WTC11 (cell line): ENCODE measurements at regions not wholly inside any gene's neighbourhood (a gene's known extent, or its start where the extent isn't known, plus 50 kb on each side); places are given as distances from the start of the nearest gene placed in this dataset.
"Not testable (repeated sequence)": the region's sequence is repeated elsewhere in the genome, so short reads cannot be mapped to it uniquely, and the experiment has no call there.

Experiments
- ATAC-seq: fragments of 200-7000 bp; cut with Tn5 transposase; 2 replicates; pipeline ENCODE4 v1.10.0; 2021; ENCODE audit warnings: mild to moderate bottlenecking, moderate library complexity
- CTCF ChIA-PET: fragments of 300-600 bp; sonication (Branson Sonifier 250); formaldehyde crosslinking; loops from one replicate; lab custom pipeline; 2021; ENCODE audit warnings: antibody characterized with exemption; lab: Charles Lee
- POLR2A ChIA-PET: fragments of 350-600 bp; sonication (Branson Sonifier 250); formaldehyde crosslinking; loops from one replicate; lab custom pipeline; 2021; ENCODE audit warnings: antibody characterized with exemption; lab: Charles Lee
- DNase-seq: peaks from one replicate; pipeline ENCODE4 v3.0.0; 2021; ENCODE audit warnings: low spot score
- H3K27ac Mint-ChIP-seq: 2 replicates; pipeline ENCODE4 v1.8.0; 2021; ENCODE audit warnings: mixed read lengths
- H3K27me3 Mint-ChIP-seq: 2 replicates; pipeline ENCODE4 v1.8.0; 2021; ENCODE audit warnings: low read depth, mild to moderate bottlenecking, moderate library complexity, mixed read lengths
- H3K36me3 Mint-ChIP-seq: 2 replicates; pipeline ENCODE4 v1.8.0; 2021; ENCODE audit warnings: mixed read lengths
- H3K4me1 Mint-ChIP-seq: 2 replicates; pipeline ENCODE4 v1.8.0; 2022; ENCODE audit warnings: mixed read lengths
- H3K4me3 Mint-ChIP-seq: 2 replicates; pipeline ENCODE4 v1.8.0; 2021; ENCODE audit warnings: mild to moderate bottlenecking, moderate library complexity, mixed read lengths
- H3K9me3 Mint-ChIP-seq: 2 replicates; pipeline ENCODE4 v1.8.0; 2021; ENCODE audit warnings: mixed read lengths
- CREB1 ChIP-seq: sonication (generic); formaldehyde crosslinking; IDR thresholded peaks from 2 replicates; pipeline ENCODE4 v1.8.0; 2023; ENCODE audit warnings: mild to moderate bottlenecking, missing genetic modification reagents
- ELF4 ChIP-seq: sonication (generic); formaldehyde crosslinking; IDR thresholded peaks from 2 replicates; pipeline ENCODE4 v1.8.1; 2022; ENCODE audit warnings: low read depth, mild to moderate bottlenecking, moderate library complexity, missing genetic modification reagents
- ESRRA ChIP-seq: sonication (generic); formaldehyde crosslinking; IDR thresholded peaks from 2 replicates; pipeline ENCODE4 v1.8.1; 2022; ENCODE audit warnings: mild to moderate bottlenecking, missing genetic modification reagents, borderline replicate concordance
- FOXJ3 ChIP-seq: sonication (generic); formaldehyde crosslinking; IDR thresholded peaks from 2 replicates; pipeline ENCODE4 v1.9.0; 2021; ENCODE audit warnings: missing genetic modification reagents, mild to moderate bottlenecking, borderline replicate concordance
- GTF2I ChIP-seq: fragments of 250-450 bp; sonication (Bioruptor Pico); conservative IDR thresholded peaks from 2 replicates; pipeline ENCODE4 v1.4.0; 2021; ENCODE audit warnings: mild to moderate bottlenecking
- HMGA2 ChIP-seq: fragments of 250-450 bp; sonication (Bioruptor Pico); IDR thresholded peaks from 2 replicates; pipeline ENCODE4 v1.4.0; 2021; ENCODE audit warnings: mild to moderate bottlenecking, moderate library complexity
- IRF2 ChIP-seq: sonication (generic); formaldehyde crosslinking; IDR thresholded peaks from 2 replicates; pipeline ENCODE4 v1.8.0; 2022; ENCODE audit warnings: low read depth, missing genetic modification reagents, borderline replicate concordance
- JAZF1 ChIP-seq: fragments of 250-450 bp; sonication (Bioruptor Pico); IDR thresholded peaks from 2 replicates; pipeline ENCODE4 v1.9.0; 2021; ENCODE audit warnings: moderate library complexity, mild to moderate bottlenecking, inconsistent platforms
- MXD4 ChIP-seq: fragments of 250-450 bp; sonication (Bioruptor Pico); IDR thresholded peaks from 2 replicates; pipeline ENCODE4 v1.8.0; 2021; ENCODE audit warnings: mild to moderate bottlenecking, moderate library complexity, borderline replicate concordance
- NFYB ChIP-seq: sonication (generic); formaldehyde crosslinking; conservative IDR thresholded peaks from 2 replicates; pipeline ENCODE4 v1.8.0; 2022; ENCODE audit warnings: low read depth, missing genetic modification reagents
- OVOL2 ChIP-seq: fragments of 250-450 bp; sonication (Bioruptor Pico); IDR thresholded peaks from 2 replicates; pipeline ENCODE4 v1.9.0; 2021; ENCODE audit warnings: mild to moderate bottlenecking, borderline replicate concordance
- PRRX2 ChIP-seq: fragments of 250-450 bp; sonication (Bioruptor Pico); IDR thresholded peaks from 2 replicates; pipeline ENCODE4 v1.8.0; 2021; ENCODE audit warnings: mild to moderate bottlenecking
- RORB ChIP-seq: fragments of 250-450 bp; sonication (Bioruptor Pico); IDR thresholded peaks from 2 replicates; pipeline ENCODE4 v1.9.0; 2021; ENCODE audit warnings: mild to moderate bottlenecking
- TEAD1 ChIP-seq: sonication (generic); formaldehyde crosslinking; IDR thresholded peaks from 2 replicates; pipeline ENCODE4 v1.8.0; 2022; ENCODE audit warnings: mild to moderate bottlenecking, missing genetic modification reagents
- TEAD4 ChIP-seq: sonication (generic); formaldehyde crosslinking; IDR thresholded peaks from 2 replicates; pipeline ENCODE4 v1.8.0; 2022; ENCODE audit warnings: mild to moderate bottlenecking, missing genetic modification reagents
- ZNF138 ChIP-seq: sonication (generic); formaldehyde crosslinking; conservative IDR thresholded peaks from 2 replicates; pipeline ENCODE4 v1.8.1; 2022; ENCODE audit warnings: mild to moderate bottlenecking, moderate library complexity, missing genetic modification reagents
- TF ChIP-seq, protein P1 (sequence below): sonication (generic); formaldehyde crosslinking; IDR thresholded peaks from 2 replicates; pipeline ENCODE4 v1.8.1; 2022; ENCODE audit warnings: mild to moderate bottlenecking, missing genetic modification reagents, moderate library complexity, borderline replicate concordance
- TF ChIP-seq, protein P2 (sequence below): fragments of 250-450 bp; sonication (Bioruptor Pico); IDR thresholded peaks from 2 replicates; pipeline ENCODE4 v1.8.0; 2021; ENCODE audit warnings: mild to moderate bottlenecking
- TF ChIP-seq, protein P3 (sequence below): sonication (generic); formaldehyde crosslinking; IDR thresholded peaks from 2 replicates; pipeline ENCODE4 v1.8.1; 2022; ENCODE audit warnings: mild to moderate bottlenecking, moderate library complexity, missing genetic modification reagents

DNA sequence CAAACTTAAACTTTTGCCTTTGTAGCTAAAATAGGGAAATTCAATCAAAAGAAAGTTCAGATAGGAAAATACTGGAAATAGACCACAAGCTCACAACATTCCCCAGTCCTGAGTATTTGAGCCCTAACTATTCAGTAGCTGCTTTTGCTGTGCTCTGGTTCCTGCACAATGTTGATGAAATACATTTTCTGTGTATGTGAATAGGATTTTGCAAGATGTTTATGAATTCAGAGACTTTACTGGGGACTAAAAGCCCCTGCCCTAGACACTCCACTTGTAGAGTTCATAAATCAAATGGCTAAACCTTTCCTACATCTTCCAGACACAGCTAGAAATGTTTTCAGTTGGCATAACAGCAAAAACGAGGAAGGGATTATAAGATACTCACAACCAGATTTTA is 105.9 kb downstream of the FBXO8 start:
- CTCF ChIA-PET: interaction anchor here (0.6 kb wide), 1 partner anchor 69 kb away, joined by 3 read pairs; no protein-coding TSS in a partner anchor
- ATAC-seq (no peak), DNase-seq (no peak)
- Mint-ChIP-seq H3K4me3 (no peak overlapping the region), H3K9me3 (peaks cover 4% of the 10 kb centered on the region; the same call in 1 of the 2 replicates), H3K27me3 (no peaks in the 10 kb centered on the region; the same call in 1 of the 2 replicates), H3K36me3 (no peaks in the 10 kb centered on the region), H3K27ac (no peak overlapping the region), H3K4me1 (peaks cover 5% of the 10 kb centered on the region)
- TF ChIP-seq OVOL2 (CRISPR knock-in tag) (no peak), MXD4 (CRISPR knock-in tag) (no peak), JAZF1 (CRISPR knock-in tag) (no peak), NFYB (CRISPR knock-in tag) (no peak), PRRX2 (CRISPR knock-in tag) (no peak), FOXJ3 (CRISPR knock-in tag) (no peak), ZNF138 (CRISPR knock-in tag) (no peak), RORB (CRISPR knock-in tag) (no peak)
- TF ChIP-seq, protein P1, sequence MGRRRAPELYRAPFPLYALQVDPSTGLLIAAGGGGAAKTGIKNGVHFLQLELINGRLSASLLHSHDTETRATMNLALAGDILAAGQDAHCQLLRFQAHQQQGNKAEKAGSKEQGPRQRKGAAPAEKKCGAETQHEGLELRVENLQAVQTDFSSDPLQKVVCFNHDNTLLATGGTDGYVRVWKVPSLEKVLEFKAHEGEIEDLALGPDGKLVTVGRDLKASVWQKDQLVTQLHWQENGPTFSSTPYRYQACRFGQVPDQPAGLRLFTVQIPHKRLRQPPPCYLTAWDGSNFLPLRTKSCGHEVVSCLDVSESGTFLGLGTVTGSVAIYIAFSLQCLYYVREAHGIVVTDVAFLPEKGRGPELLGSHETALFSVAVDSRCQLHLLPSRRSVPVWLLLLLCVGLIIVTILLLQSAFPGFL (CRISPR knock-in tag): no peak
- POLR2A ChIA-PET: no interaction called here

DNA sequence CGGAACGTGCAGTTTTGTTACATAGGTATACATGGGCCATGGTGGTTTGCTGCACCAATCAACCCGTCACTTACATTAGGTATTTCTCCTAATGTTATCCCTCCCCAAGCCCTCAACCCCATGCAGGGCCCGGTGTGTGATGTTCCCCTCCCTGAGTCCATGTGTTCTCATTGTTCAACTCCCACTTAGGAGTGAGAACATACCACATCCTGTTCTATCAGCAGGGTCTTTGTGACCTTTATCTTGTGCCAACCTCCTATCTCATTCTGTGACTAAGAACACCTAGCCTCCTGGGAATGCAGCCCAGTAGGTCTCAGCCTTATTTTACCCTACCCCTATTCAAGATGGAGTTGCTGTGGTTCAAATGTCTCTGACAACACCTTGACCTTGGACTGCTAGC is 107.6 kb downstream of the FBXO8 start:
- DNase-seq, H3K27ac Mint-ChIP-seq, H3K36me3 Mint-ChIP-seq, POLR2A ChIA-PET, CTCF ChIA-PET, H3K27me3 Mint-ChIP-seq, H3K4me3 Mint-ChIP-seq, ATAC-seq, H3K9me3 Mint-ChIP-seq, H3K4me1 Mint-ChIP-seq: not testable (repeated sequence)

DNA sequence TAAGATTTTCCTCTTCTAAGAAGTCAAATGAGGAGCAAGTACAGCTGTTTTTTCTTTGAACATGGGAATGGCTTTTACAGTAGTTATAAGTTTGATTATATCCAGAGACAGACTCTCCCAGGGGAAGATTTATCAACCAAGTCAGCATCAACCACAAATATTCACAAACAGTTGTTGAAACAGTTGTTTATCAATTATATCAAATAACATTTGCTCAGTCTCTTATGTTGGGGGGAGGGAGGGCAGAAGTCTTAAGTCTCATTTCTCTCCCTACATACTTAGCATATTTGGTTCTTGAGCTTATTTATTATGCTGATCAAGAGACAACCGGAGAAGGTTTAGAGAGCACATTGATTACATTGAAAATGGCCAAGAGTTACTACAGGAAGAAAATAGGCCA is 110.1 kb downstream of the FBXO8 start:
- Mint-ChIP-seq H3K4me1 (peaks cover 5% of the 10 kb centered on the region), H3K9me3 (peaks cover 4% of the 10 kb centered on the region; the same call in 1 of the 2 replicates), H3K36me3 (no peaks in the 10 kb centered on the region), H3K27ac (no peak overlapping the region), H3K4me3 (no peak overlapping the region), H3K27me3 (no peaks in the 10 kb centered on the region; the same call in 1 of the 2 replicates)
- ChIA-PET CTCF (no interaction called here), POLR2A (no interaction called here)
- no peak for ATAC-seq
- TF ChIP-seq MXD4 (CRISPR knock-in tag): no peak
- TF ChIP-seq ESRRA (CRISPR knock-in tag): no peak
- TF ChIP-seq, protein P2, sequence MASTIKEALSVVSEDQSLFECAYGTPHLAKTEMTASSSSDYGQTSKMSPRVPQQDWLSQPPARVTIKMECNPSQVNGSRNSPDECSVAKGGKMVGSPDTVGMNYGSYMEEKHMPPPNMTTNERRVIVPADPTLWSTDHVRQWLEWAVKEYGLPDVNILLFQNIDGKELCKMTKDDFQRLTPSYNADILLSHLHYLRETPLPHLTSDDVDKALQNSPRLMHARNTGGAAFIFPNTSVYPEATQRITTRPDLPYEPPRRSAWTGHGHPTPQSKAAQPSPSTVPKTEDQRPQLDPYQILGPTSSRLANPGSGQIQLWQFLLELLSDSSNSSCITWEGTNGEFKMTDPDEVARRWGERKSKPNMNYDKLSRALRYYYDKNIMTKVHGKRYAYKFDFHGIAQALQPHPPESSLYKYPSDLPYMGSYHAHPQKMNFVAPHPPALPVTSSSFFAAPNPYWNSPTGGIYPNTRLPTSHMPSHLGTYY: no peak
- TF ChIP-seq NFYB (CRISPR knock-in tag): no peak
- TF ChIP-seq TEAD4 (CRISPR knock-in tag): no peak
- TF ChIP-seq CREB1 (CRISPR knock-in tag): no peak
- no peak for TF ChIP-seq HMGA2 (CRISPR knock-in tag)
- TF ChIP-seq GTF2I (CRISPR knock-in tag): no peak
- TF ChIP-seq, protein P3, sequence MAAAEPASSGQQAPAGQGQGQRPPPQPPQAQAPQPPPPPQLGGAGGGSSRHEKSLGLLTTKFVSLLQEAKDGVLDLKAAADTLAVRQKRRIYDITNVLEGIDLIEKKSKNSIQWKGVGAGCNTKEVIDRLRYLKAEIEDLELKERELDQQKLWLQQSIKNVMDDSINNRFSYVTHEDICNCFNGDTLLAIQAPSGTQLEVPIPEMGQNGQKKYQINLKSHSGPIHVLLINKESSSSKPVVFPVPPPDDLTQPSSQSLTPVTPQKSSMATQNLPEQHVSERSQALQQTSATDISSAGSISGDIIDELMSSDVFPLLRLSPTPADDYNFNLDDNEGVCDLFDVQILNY (CRISPR knock-in tag): no peak
- TF ChIP-seq TEAD1 (CRISPR knock-in tag): no peak
- no peak for TF ChIP-seq IRF2
- no peak for TF ChIP-seq ELF4 (CRISPR knock-in tag)
- DNase-seq: no peak
